CD4-positive, alpha-beta T cell treated with Interleukin-21 for 1 hour (primary cell): ENCODE measurements at regions not wholly inside any gene's neighbourhood (a gene's known extent, or its start where the extent isn't known, plus 50 kb on each side); places are given as distances from the start of the nearest gene placed in this dataset.

ENCODE experiments used
- DNase-seq: peaks from one replicate; pipeline ENCODE4 v3.0.0-alpha.2; 2020

- DNase-seq: no peak
Measured at GRCh38 chr9:107064378-107064777, 201.4 kb downstream of the ZNF462 start.

- no peak for DNase-seq
Measured at GRCh38 chr9:107065549-107065948, 202.6 kb downstream of the ZNF462 start.

GRCh38 chr9:107067739-107068416 lies 204.9 kb downstream of the ZNF462 start:
- no peak for DNase-seq

DNA sequence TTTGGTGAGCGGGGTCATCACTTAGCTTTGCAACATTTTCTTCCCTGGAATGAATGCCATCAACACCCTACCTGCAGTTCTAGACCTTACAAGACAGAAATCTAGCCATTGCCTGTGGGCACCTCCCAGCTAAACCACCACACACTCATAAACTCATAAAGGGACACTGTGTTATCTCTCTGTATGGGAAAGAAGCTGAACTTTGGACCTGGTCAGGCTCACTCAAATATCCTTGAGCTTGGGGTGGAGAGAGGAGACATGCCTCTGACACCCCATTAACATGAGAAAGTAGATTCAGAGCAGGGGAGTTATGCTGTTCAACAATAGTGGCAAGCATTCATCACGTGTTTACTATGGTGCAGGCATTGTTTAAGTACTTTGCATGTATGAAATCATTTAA lies 205.6 kb downstream of the ZNF462 start:
- DNase-seq: no peak

GRCh38 chr9:107070586-107070985 lies 207.6 kb downstream of the ZNF462 start:
- no peak for DNase-seq

DNA sequence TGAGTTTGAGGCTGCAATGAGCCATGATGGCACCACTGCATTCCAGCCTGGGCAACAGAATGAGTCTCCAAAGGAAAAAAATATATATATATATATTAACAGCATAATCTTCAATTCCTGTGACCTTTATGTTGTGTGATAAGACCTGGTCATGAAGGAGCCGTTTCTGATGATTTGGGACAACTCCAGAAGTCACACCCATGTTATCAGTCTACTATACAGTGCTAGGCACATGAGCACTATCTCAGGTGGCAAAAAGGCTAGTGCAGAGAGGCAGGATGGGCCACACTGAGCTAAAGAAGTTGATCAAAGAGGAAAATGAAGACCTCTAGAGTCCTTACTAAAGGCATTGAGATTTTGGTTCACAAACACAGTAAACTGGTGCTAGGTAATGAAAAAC lies 205.0 kb upstream of the RAD23B start:
- DNase-seq: no peak

DNA sequence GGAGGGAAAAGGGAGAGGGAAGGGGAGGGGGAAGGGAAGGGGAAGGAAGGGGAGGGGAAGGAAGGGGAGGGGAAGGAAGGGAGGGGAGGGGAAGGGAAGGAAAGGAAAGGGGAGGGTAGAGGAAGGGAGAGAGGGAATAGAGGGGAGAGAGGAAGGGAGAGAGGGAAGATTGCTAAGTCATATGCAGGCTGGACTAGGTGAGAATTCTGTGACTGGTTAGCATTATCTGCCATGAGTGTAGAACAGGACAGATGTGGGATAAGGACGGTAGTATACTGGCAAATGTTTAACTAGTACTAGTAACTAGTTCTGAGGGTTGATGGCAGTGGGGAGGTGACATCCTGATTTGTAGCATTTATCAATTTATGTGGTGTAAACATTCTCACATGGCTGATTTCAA lies 203.5 kb upstream of the RAD23B start:
- no peak for DNase-seq

- DNase-seq: no peak
Measured at GRCh38 chr9:107080130-107080529, 202.9 kb upstream of the RAD23B start.

DNA sequence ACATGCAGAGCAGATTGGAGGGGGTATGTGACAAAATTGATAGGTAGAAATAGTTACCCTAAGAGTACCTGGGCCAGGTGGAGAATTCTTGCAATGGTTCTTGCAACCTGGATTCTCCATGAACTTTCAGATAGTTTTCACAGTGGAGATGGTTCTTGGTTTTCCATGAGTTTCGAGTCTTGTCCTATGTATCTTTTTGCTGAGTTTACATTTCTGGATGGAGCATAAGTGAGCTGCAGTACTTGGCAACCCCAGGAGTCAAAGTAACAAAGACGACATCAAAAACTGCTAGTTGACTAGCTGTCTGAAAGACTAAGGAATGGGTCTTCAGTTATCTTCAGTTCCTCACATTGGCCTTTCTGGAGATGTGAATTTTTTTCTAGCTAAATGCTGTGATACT lies 196.6 kb upstream of the RAD23B start:
- no peak for DNase-seq

- DNase-seq: no peak
Measured at GRCh38 chr9:107087222-107087621, 195.9 kb upstream of the RAD23B start.

GRCh38 chr9:107090218-107090617 lies 192.9 kb upstream of the RAD23B start:
- no peak for DNase-seq

DNA sequence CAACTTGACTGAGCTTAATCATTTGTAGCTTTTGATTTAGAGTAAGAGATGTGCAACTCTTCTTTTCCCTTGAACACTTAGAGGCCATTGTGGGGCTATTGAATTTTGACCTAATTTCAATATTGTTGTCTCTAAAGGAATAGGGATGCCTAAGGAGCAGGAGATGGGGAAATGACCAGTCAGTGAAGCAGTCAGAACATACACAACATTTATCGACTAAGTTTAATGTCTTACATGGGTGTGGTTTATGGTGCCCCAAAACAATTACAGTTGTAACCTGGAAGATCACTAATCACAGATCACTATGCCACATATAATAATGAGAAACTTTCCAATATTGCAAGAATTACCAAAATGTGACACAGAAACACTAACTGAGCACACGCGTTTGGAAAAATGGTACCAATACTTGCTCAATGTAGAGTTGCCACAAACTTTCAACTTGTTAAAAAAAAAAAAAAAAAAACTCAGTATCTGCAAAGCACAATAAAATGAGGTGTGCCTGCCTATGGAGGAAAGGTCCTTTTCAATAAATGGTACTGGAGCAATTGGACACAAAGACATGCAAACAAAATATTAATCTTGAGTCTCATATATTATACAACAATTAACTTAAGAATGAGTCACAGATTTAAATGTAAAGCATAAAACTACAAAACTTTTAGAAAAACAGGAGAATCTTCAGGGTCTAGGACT lies 189.6 kb upstream of the RAD23B start:
- no peak for DNase-seq

DNA sequence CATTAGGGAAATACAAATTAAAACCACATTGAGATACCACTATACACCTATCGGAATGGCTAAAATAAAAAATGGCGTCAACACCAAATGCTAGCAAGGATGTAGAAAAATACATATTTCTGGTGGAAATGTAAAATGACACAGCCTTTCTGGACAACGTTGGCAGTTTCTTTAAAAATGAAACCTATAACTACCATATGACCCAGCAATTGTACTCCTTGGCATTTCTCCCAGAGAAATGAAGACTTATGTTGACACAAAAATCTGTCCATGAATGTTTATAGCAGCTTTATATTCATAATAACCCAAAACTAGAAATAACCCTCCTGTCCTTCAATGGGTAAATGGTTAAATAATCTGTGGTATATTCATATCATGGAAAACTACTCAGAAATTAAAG lies 188.7 kb upstream of the RAD23B start:
- DNase-seq: no peak

GRCh38 chr9:107100591-107100990 lies 182.5 kb upstream of the RAD23B start:
- DNase-seq: no peak

- DNase-seq: no peak
Measured at GRCh38 chr9:107102011-107102410, 181.1 kb upstream of the RAD23B start.

DNA sequence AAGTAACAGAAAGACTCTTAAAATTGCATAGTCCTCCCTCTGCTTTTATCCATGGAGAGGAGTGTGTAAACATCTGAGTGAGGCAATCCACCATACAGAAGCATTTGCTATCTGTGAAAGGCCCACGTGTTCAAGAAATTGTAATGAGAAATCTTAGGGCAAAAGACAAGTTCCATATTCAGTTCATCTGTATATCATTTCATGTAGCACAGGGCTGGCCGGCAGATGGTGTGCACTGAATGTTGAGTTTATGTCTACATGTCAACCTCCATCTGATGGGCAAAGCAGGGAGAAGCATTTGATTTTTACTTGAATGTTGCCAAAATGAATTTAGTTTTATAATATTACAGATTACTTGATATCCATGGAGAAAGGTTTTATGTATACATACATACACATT lies 179.5 kb upstream of the RAD23B start:
- DNase-seq: no peak

DNA sequence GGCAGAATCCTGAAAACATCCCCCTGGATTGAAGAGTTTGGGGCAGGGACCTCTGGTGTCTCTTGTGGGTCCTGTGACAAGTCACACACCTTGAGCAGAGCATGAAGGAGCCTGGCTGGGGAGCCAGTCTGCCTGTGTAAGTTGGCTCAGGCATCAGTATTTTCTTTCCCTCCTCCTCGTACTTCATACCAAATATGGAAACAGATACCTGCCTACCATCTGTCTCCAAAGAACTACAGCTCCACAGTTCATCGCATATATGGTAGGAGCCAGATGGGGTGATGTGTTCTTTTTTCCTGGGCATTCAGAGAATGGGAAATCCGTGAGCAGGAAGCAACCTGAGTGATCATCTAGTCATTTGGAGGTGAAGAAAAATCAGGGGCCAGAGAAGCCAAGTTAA lies 177.3 kb upstream of the RAD23B start:
- DNase-seq: no peak

DNA sequence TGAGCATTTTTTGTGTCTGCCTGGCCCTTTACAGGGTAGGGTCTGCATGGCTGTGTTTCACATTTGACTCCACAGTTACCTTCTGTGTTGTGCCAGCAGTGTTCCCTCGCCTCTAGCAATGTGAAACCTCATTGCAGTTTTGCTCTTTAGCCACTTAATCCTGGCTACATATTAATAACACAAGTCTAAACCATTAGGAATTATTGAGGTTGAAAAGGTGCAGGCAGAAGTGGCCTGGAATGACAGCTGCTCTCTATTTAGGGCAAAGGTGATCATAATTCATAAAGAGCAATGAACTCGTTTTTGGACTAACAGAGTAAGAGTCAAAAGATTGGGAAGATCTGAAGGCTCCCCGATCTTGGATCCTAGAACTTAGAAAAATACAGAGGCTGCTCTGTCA lies 176.7 kb upstream of the RAD23B start:
- no peak for DNase-seq

GRCh38 chr9:107108342-107109130 lies 174.5 kb upstream of the RAD23B start:
- no peak for DNase-seq

- DNase-seq: no peak
Measured at GRCh38 chr9:107109324-107109723, 173.8 kb upstream of the RAD23B start.

GRCh38 chr9:107110153-107110552 lies 172.9 kb upstream of the RAD23B start:
- no peak for DNase-seq

GRCh38 chr9:107112707-107113243 lies 170.3 kb upstream of the RAD23B start:
- DNase-seq: no peak

DNA sequence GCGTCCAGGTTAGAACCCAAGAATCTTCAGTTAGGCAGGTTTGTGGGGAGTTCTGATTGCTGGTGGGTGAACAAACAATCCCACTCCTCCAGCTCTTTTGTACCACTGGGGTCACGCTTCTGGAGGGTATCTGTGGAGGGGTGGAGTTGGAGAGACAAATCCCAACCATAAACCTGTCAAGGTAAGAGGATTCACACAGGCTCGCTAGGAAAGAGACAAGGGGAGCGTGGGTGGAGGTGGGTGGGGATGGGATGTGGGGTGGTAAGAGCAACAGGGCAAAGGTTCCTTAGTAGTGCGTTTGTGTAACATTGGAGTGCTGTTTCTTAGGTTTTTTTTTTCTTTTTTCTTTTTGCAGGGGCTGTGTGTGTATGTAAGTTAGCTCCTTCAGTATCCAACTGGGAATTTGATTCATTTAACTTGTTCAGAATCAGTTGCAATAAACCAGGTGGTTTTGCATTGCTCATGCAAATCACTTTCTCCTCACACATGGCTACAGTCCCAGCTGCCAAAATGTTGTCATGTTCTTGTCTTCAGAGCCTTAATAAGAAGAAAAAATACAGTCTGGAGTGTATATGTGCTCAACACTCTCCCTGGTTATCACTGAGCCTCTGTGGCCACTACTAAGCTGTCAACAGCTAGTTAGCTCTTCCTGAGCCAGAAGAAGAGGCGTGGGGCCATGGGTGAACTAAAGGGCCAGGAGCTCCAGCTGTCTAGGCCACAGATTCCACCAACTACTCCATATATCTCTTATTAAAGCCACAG lies 164.0 kb upstream of the RAD23B start:
- DNase-seq: no peak
